Astrocyte (in vitro differentiated cells and primary cell): ENCODE measurements at regions not wholly inside any gene's neighbourhood (a gene's known extent, or its start where the extent isn't known, plus 50 kb on each side); places are given as distances from the start of the nearest gene placed in this dataset.

Source experiments
- CTCF ChIP-seq: IDR thresholded peaks from 2 replicates; pipeline ENCODE4 v1.5.1; 2011; ENCODE audit warnings: low read depth, mild to moderate bottlenecking, inconsistent platforms, low read length, moderate library complexity; ENCODE audit not compliant: insufficient read depth
- EZH2 ChIP-seq: IDR thresholded peaks from 2 replicates; pipeline ENCODE4 v1.6.1; 2012; ENCODE audit warnings: mild to moderate bottlenecking, low read length, inconsistent platforms; ENCODE audit not compliant: insufficient read depth

GRCh38 chr4:4764558-4764905, 94.9 kb upstream of the MSX1 start:
- TF ChIP-seq CTCF (no peak), EZH2 (no peak)
